OCI-LY7 (cell line): ENCODE measurements at regions not wholly inside any gene's neighbourhood (a gene's known extent, or its start where the extent isn't known, plus 50 kb on each side); places are given as distances from the start of the nearest gene placed in this dataset.

Source experiments
- EZH2phosphoT487 ChIP-seq: fragments of 200-600 bp; sonication (generic); IDR thresholded peaks from 2 replicates; pipeline ENCODE4 v1.6.1; 2018; ENCODE audit warnings: low read depth, borderline replicate concordance, mild to moderate bottlenecking, mixed run types, antibody characterized with exemption, low read length, moderate library complexity, mixed read lengths
- TF ChIP-seq, protein P1 (sequence below): fragments of 200-600 bp; sonication (generic); conservative IDR thresholded peaks from 2 replicates; pipeline ENCODE4 v1.5.1; 2014; ENCODE audit warnings: mild to moderate bottlenecking, antibody characterized with exemption, low read length, moderate library complexity, mixed read lengths

DNA sequence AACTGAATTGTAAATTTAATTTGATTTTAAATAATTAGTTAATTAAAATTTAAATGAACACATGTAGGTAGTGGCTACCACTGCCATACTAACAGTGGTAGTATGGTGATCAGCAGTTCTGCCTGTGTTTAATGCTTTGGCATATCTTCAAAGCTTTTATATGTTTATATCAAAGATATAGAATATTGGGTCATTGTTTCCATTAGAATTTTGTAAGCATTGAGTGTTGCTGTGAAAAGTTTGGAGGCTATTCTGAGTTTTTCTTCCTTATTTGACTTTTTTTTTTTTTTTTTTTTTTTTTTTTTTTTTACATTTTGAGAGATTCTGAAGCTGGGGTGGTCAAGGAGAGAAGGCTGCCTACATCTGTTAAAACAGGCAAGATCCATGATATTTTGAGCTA, 134.2 kb downstream of the SPATA31D1 start:
- TF ChIP-seq, protein P1, sequence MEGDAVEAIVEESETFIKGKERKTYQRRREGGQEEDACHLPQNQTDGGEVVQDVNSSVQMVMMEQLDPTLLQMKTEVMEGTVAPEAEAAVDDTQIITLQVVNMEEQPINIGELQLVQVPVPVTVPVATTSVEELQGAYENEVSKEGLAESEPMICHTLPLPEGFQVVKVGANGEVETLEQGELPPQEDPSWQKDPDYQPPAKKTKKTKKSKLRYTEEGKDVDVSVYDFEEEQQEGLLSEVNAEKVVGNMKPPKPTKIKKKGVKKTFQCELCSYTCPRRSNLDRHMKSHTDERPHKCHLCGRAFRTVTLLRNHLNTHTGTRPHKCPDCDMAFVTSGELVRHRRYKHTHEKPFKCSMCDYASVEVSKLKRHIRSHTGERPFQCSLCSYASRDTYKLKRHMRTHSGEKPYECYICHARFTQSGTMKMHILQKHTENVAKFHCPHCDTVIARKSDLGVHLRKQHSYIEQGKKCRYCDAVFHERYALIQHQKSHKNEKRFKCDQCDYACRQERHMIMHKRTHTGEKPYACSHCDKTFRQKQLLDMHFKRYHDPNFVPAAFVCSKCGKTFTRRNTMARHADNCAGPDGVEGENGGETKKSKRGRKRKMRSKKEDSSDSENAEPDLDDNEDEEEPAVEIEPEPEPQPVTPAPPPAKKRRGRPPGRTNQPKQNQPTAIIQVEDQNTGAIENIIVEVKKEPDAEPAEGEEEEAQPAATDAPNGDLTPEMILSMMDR, result no peak
- no peak for TF ChIP-seq EZH2phosphoT487
